H9 (cell line): ENCODE measurements at regions not wholly inside any gene's neighbourhood (a gene's known extent, or its start where the extent isn't known, plus 50 kb on each side); places are given as distances from the start of the nearest gene placed in this dataset.
A peak's percentile ranks its signal among the peaks of the same experiment; 100 is the strongest.
"Not testable (repeated sequence)": the region's sequence is repeated elsewhere in the genome, so short reads cannot be mapped to it uniquely, and the experiment has no call there.

Source experiments
- DNase-seq: peaks from one replicate; pipeline ENCODE4 v3.0.0-alpha.2; 2017
- H2AFZ ChIP-seq: one replicate; pipeline ENCODE4 v1.6.1; 2013; ENCODE audit warnings: mild to moderate bottlenecking, low read length, control low read depth, moderate library complexity
- H2AK5ac ChIP-seq: 2 replicates; pipeline ENCODE4 v1.6.1; 2013; ENCODE audit warnings: low read length, control low read depth, mixed read lengths; ENCODE audit not compliant: insufficient read length
- H2BK120ac ChIP-seq: one replicate; pipeline ENCODE4 v1.6.1; 2013; ENCODE audit warnings: low read depth, mild to moderate bottlenecking, low read length, control low read depth, inconsistent platforms; ENCODE audit not compliant: poor library complexity, severe bottlenecking
- H2BK12ac ChIP-seq: 2 replicates; pipeline ENCODE4 v1.6.1; 2013; ENCODE audit warnings: low read length, control low read depth, mixed read lengths, low read depth; ENCODE audit not compliant: insufficient read length
- H2BK15ac ChIP-seq: 2 replicates; pipeline ENCODE4 v1.6.1; 2013; ENCODE audit warnings: low read depth, low read length, control low read depth
- H2BK20ac ChIP-seq: one replicate; pipeline ENCODE4 v1.6.1; 2013; ENCODE audit warnings: low read depth, mild to moderate bottlenecking, low read length, control low read depth, inconsistent platforms; ENCODE audit not compliant: poor library complexity, severe bottlenecking
- H2BK5ac ChIP-seq: 2 replicates; pipeline ENCODE4 v1.6.1; 2013; ENCODE audit warnings: low read length, control low read depth, mixed read lengths; ENCODE audit not compliant: insufficient read length
- H3K14ac ChIP-seq: 2 replicates; pipeline ENCODE4 v1.6.1; 2013; ENCODE audit warnings: low read length, control low read depth; ENCODE audit not compliant: insufficient read depth
- H3K18ac ChIP-seq: 2 replicates; pipeline ENCODE4 v1.6.1; 2013; ENCODE audit warnings: low read depth, mild to moderate bottlenecking, mixed read lengths, low read length, control low read depth; ENCODE audit not compliant: insufficient read length
- H3K23ac ChIP-seq: 2 replicates; pipeline ENCODE4 v1.6.1; 2013; ENCODE audit warnings: low read length, control low read depth, mixed read lengths, low read depth; ENCODE audit not compliant: insufficient read length
- H3K23me2 ChIP-seq: 2 replicates; pipeline ENCODE4 v1.6.1; 2013; ENCODE audit warnings: low read depth, mild to moderate bottlenecking, mixed read lengths, low read length, control low read depth; ENCODE audit not compliant: insufficient read length, poor library complexity, severe bottlenecking
- H3K27ac ChIP-seq: 2 replicates; pipeline ENCODE4 v1.5.1; 2013; ENCODE audit warnings: low read length, control low read depth, mixed read lengths, low read depth; ENCODE audit not compliant: insufficient read length
- H3K27me3 ChIP-seq: 2 replicates; pipeline ENCODE4 v1.6.1; 2013; ENCODE audit warnings: low read length, control low read depth, inconsistent platforms; ENCODE audit not compliant: insufficient read depth
- H3K4ac ChIP-seq: 2 replicates; pipeline ENCODE4 v1.6.1; 2013; ENCODE audit warnings: low read depth, mild to moderate bottlenecking, control low read depth, inconsistent platforms, low read length, moderate library complexity
- H3K4me1 ChIP-seq: 2 replicates; pipeline ENCODE4 v1.6.1; 2013; ENCODE audit warnings: low read length, control low read depth, inconsistent platforms; ENCODE audit not compliant: insufficient read depth
- H3K4me2 ChIP-seq: 2 replicates; pipeline ENCODE4 v1.6.1; 2013; ENCODE audit warnings: low read length, control low read depth, mixed read lengths; ENCODE audit not compliant: insufficient read length, insufficient read depth
- H3K56ac ChIP-seq: 2 replicates; pipeline ENCODE4 v1.6.1; 2013; ENCODE audit warnings: low read depth, mild to moderate bottlenecking, mixed read lengths, low read length, control low read depth; ENCODE audit not compliant: insufficient read length
- H3K79me1 ChIP-seq: 2 replicates; pipeline ENCODE4 v1.6.1; 2013; ENCODE audit warnings: low read depth, mild to moderate bottlenecking, moderate library complexity, low read length, control low read depth, inconsistent platforms; ENCODE audit not compliant: insufficient read depth, poor library complexity, severe bottlenecking
- H3K79me2 ChIP-seq: 2 replicates; pipeline ENCODE4 v1.6.1; 2013; ENCODE audit warnings: low read length, control low read depth, inconsistent platforms; ENCODE audit not compliant: insufficient read depth
- H3K9ac ChIP-seq: 2 replicates; pipeline ENCODE4 v1.6.1; 2013; ENCODE audit warnings: low read length, control low read depth, mixed read lengths; ENCODE audit not compliant: insufficient read length; ENCODE audit errors: extremely low read depth
- H3K9me3 ChIP-seq: one replicate; pipeline ENCODE4 v1.6.1; 2013; ENCODE audit warnings: low read depth, low read length, inconsistent platforms; ENCODE audit not compliant: control insufficient read depth
- H3T11ph ChIP-seq: one replicate; pipeline ENCODE4 v1.6.1; 2013; ENCODE audit warnings: mild to moderate bottlenecking, low read length, control low read depth, inconsistent platforms
- H4K20me1 ChIP-seq: one replicate; pipeline ENCODE4 v1.6.1; 2013; ENCODE audit not compliant: control insufficient read depth, insufficient read length, insufficient read depth
- H4K5ac ChIP-seq: 2 replicates; pipeline ENCODE4 v1.6.1; 2013; ENCODE audit warnings: low read depth, mild to moderate bottlenecking, mixed read lengths, low read length, control low read depth; ENCODE audit not compliant: insufficient read length
- H4K8ac ChIP-seq: replicated peaks from 2 replicates; pipeline ENCODE4 v1.6.1; 2013; ENCODE audit warnings: low read length, control low read depth, mixed read lengths, low read depth; ENCODE audit not compliant: insufficient read length
- H4K91ac ChIP-seq: 2 replicates; pipeline ENCODE4 v1.6.1; 2013; ENCODE audit warnings: low read depth, mild to moderate bottlenecking, moderate library complexity, mixed read lengths, low read length, control low read depth; ENCODE audit not compliant: insufficient read length
- H3K27ac Mint-ChIP-seq, 3 experiments: 2 replicates in 2 of 3; 3 replicates in 1 of 3; pipeline ENCODE4 v1.8.0; 2020 to 2021; ENCODE audit warnings: mixed read lengths in 3 of 3, mild to moderate bottlenecking in 1 of 3, moderate library complexity in 1 of 3
- H3K27me3 Mint-ChIP-seq: 2 replicates; pipeline ENCODE4 v1.8.0; 2021; ENCODE audit warnings: low read depth, mild to moderate bottlenecking, moderate library complexity, mixed read lengths
- H3K36me3 Mint-ChIP-seq, 3 experiments: 2 replicates in 2 of 3; 3 replicates in 1 of 3; pipeline ENCODE4 v1.8.0; 2020 to 2021; ENCODE audit warnings: low read depth in 3 of 3, mixed read lengths in 3 of 3; ENCODE audit not compliant: insufficient read depth in 1 of 3
- H3K4me1 Mint-ChIP-seq, 2 experiments: 2 replicates each; pipeline ENCODE4 v1.8.0; 2020; ENCODE audit warnings: mixed read lengths in 2 of 2
- H3K4me3 Mint-ChIP-seq, 2 experiments: 2 replicates in 1 of 2; 3 replicates in 1 of 2; pipeline ENCODE4 v1.8.0; 2020 to 2021; ENCODE audit warnings: mild to moderate bottlenecking in 2 of 2, mixed read lengths in 2 of 2, moderate library complexity in 1 of 2
- H3K9me3 Mint-ChIP-seq, 2 experiments: 2 replicates in 1 of 2; 3 replicates in 1 of 2; pipeline ENCODE4 v1.8.0; 2020; ENCODE audit warnings: mild to moderate bottlenecking in 2 of 2, mixed read lengths in 2 of 2, moderate library complexity in 1 of 2
- WGBS: extraction: QIAGEN DNeasy Blood & Tissue Kit; methylation state at CpG from one replicate; pipeline ENCODE4 v1.1.7; 2013; ENCODE audit warnings: missing lambda C conversion rate, low lambda C conversion rate, mixed read lengths; ENCODE audit not compliant: insufficient read length; ENCODE audit errors: extremely low coverage; 5-methylcytosine and 5-hydroxymethylcytosine counted together

DNA sequence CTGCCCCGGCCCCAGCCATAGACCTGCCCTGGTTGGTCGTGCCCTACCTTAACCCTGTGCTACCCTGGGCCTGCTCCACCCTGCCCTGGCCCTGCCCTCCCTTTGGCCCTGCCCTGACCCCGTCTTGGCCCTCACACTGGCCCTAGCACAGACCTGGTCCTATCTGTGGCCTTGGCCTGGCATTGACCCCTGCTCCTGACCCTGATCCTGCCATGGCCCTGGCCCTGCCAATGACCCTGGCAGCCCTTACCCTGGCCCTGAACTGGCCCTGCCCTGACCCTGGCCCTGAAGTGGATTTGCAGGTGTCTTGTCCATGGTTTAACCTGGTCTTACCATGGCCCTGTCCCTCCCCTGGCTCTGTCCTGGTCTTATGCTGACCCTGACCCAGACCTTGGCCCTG lies 1894.1 kb downstream of the FOXD4L5 start:
- not testable (repeated sequence) for H3K27me3 ChIP-seq, H2BK20ac ChIP-seq, H3T11ph ChIP-seq, H2AFZ ChIP-seq, H4K5ac ChIP-seq, H3K4ac ChIP-seq, H2BK5ac ChIP-seq, H2BK15ac ChIP-seq, H2AK5ac ChIP-seq, H2BK12ac ChIP-seq, H3K79me1 ChIP-seq, H3K4me1 Mint-ChIP-seq, H3K79me2 ChIP-seq, H3K18ac ChIP-seq, H3K23ac ChIP-seq, H2BK120ac ChIP-seq, H3K23me2 ChIP-seq, H4K20me1 ChIP-seq, H3K27me3 Mint-ChIP-seq, DNase-seq, H3K27ac Mint-ChIP-seq, H3K9me3 Mint-ChIP-seq, H3K9ac ChIP-seq, H3K36me3 Mint-ChIP-seq, H4K8ac ChIP-seq, H3K56ac ChIP-seq, H3K4me1 ChIP-seq, H3K14ac ChIP-seq, H3K9me3 ChIP-seq, H3K27ac ChIP-seq, H3K4me2 ChIP-seq, H4K91ac ChIP-seq, H3K4me3 Mint-ChIP-seq
- WGBS: no CpG with 5 or more reads among the region's 3 CpGs

DNA sequence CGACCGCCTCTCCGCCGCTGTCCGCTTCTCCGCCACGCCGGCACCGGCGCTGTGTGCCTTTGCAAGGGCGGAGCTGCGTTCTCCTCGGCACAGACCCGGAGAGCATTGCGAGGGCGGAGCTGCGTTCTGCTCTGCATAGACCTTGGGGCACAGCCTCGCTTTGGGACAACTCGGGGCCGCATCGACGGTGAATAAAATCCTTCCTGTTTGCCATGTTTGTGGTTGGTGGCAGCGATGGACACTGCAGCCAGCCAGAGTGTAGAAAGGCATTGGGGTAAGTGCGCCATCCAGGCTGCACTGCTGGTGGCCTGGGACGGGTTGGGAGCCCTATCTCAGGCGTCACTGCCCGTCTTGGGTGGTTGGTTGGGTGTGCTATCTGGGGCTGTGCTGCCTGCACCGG lies 1899.5 kb downstream of the FOXD4L5 start:
- H3K9me3 Mint-ChIP-seq, H2BK15ac ChIP-seq, H4K5ac ChIP-seq, H3K9me3 ChIP-seq, H4K91ac ChIP-seq, H3K23ac ChIP-seq, H3K79me2 ChIP-seq, H4K20me1 ChIP-seq, H2BK12ac ChIP-seq, H3T11ph ChIP-seq, H3K9ac ChIP-seq, H3K4me2 ChIP-seq, H3K27ac ChIP-seq, H3K18ac ChIP-seq, H2AK5ac ChIP-seq, H3K27me3 ChIP-seq, H3K79me1 ChIP-seq, H3K56ac ChIP-seq, H3K4me1 Mint-ChIP-seq, H2BK120ac ChIP-seq, H2BK5ac ChIP-seq, H3K23me2 ChIP-seq, H3K14ac ChIP-seq, H3K27ac Mint-ChIP-seq, H2BK20ac ChIP-seq, H3K4me1 ChIP-seq, H2AFZ ChIP-seq, H3K4ac ChIP-seq, H3K27me3 Mint-ChIP-seq, H3K36me3 Mint-ChIP-seq, H4K8ac ChIP-seq: not testable (repeated sequence)
- WGBS: no CpG with 5 or more reads among the region's 28 CpGs
- peak; percentile 17 for DNase-seq
- peak overlapping the region; percentile 72 to 84 for H3K4me3 Mint-ChIP-seq
